ENCODE measurements at regions not wholly inside any gene's neighbourhood (a gene's known extent, or its start where the extent isn't known, plus 50 kb on each side); places are given as distances from the start of the nearest gene placed in this dataset.
A peak's percentile ranks its signal among the peaks of the same experiment; 100 is the strongest.

DNA sequence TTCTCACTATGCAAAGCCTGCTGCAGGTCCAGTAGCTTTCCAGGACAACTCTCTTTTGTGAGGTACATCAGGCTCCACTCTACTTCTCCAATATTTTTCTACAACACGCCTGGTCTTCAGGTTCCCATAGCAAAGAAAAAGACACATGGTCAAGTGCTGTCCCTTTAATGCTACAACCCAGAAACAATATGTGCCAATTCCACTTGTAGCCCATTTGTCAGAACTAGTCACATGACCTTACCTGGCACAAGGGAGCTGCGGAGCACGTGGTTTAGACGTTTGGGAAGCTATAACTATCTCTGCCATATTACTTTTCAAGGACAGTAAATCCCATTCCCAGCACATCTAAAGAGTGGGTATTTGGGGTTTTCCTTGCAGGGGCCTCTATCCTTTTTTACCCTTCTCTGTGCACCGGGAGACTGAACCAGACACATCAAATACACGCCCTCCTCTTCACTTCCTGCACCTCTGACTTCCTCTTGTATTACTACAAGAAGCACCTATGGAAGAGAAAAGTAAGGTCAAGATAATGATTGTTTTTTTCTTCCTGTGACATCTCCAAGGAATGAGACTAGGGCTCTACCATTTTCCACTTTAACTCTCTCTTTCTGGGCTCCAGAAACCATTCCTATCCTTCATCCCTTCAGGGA lies 237.6 kb downstream of the ETS1 start:
- H3K27me3 Mint-ChIP-seq, result no peaks in the 10 kb centered on the region
- H3K9me3 ChIP-seq (ENCODE audit: control extremely low read depth in 1 of 3, control insufficient read depth in 2 of 3, insufficient read depth in 1 of 3, low read length in 2 of 3), result no peaks in the 10 kb centered on the region
- H3K4me3 Mint-ChIP-seq, result peak overlapping the region; percentile 17
- no peak overlapping the region for H3K9ac ChIP-seq (ENCODE audit: low read length)
- no peaks in the 10 kb centered on the region for H3K79me2 ChIP-seq (ENCODE audit: control insufficient read depth, insufficient read depth, low read length)
- intact Hi-C loops (cut with micrococcal nuclease), result no loop called here
- no peaks in the 10 kb centered on the region for H3K9me3 Mint-ChIP-seq (ENCODE audit: insufficient read depth)
- H3K4me2 ChIP-seq (replicated peaks; ENCODE audit: low read depth, low read length, poor library complexity, severe bottlenecking), result peak overlapping the region; percentile 34
- no peak for DNase-seq
- no peak for ATAC-seq (ENCODE audit: low read depth)
- H3K36me3 ChIP-seq (replicated peaks in 1 of 2; ENCODE audit: control extremely low read depth in 1 of 2, control insufficient read depth in 1 of 2, extremely low read depth in 1 of 2, insufficient read depth in 2 of 2, low read length in 1 of 2), result no peaks in the 10 kb centered on the region
- no peak for TF ChIP-seq EZH2 (IDR thresholded peaks at IDR 0.05; ENCODE audit: borderline replicate concordance, insufficient read depth, low read depth, low read length, poor library complexity, severe bottlenecking)
- TF ChIP-seq, protein P1, sequence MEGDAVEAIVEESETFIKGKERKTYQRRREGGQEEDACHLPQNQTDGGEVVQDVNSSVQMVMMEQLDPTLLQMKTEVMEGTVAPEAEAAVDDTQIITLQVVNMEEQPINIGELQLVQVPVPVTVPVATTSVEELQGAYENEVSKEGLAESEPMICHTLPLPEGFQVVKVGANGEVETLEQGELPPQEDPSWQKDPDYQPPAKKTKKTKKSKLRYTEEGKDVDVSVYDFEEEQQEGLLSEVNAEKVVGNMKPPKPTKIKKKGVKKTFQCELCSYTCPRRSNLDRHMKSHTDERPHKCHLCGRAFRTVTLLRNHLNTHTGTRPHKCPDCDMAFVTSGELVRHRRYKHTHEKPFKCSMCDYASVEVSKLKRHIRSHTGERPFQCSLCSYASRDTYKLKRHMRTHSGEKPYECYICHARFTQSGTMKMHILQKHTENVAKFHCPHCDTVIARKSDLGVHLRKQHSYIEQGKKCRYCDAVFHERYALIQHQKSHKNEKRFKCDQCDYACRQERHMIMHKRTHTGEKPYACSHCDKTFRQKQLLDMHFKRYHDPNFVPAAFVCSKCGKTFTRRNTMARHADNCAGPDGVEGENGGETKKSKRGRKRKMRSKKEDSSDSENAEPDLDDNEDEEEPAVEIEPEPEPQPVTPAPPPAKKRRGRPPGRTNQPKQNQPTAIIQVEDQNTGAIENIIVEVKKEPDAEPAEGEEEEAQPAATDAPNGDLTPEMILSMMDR (IDR thresholded peaks at IDR 0.05), result no peak
- peaks cover 7 to 9% of the 10 kb centered on the region in 2 donors for H3K4me1 ChIP-seq (ENCODE audit: control insufficient read depth in 2 of 2, insufficient read depth in 2 of 2, low read length in 2 of 2)
- ChIA-PET CTCF (interaction anchor here (0.8 kb wide), 2 partner anchors 66 to 156 kb away, joined by 3 read pairs; no protein-coding TSS in a partner anchor), POLR2A (no interaction called here)
- H3K4me3 ChIP-seq (ENCODE audit: control extremely low read depth in 1 of 5, extremely low read depth in 1 of 5, insufficient read depth in 1 of 5, low read depth in 2 of 5, low read length in 4 of 5), result peak overlapping the region in 1 of 5 experiments; percentile 3
- WGBS (ENCODE audit: insufficient coverage), result 100% methylated on average over 1 of the region's 6 CpGs
- H3K4me1 Mint-ChIP-seq, result peaks cover 13% of the 10 kb centered on the region
- no peak overlapping the region for H3K27ac Mint-ChIP-seq
- H4K20me1 ChIP-seq (ENCODE audit: control insufficient read depth, insufficient read depth, low read length, poor library complexity, severe bottlenecking), result no peaks in the 10 kb centered on the region
- H3K27ac ChIP-seq (ENCODE audit: low read length in 2 of 2), result no peak overlapping the region
- no peaks in the 10 kb centered on the region for H3K27me3 ChIP-seq (replicated peaks in 1 of 4; ENCODE audit: control extremely low read depth in 1 of 4, control insufficient read depth in 3 of 4, insufficient read depth in 4 of 4, low read length in 3 of 4)
- H2AFZ ChIP-seq (ENCODE audit: insufficient read depth, low read depth, low read length, poor library complexity, severe bottlenecking), result peak overlapping the region; percentile 36

GRCh38 chr11:128346804-128347203 lies 240.6 kb downstream of the ETS1 start:
- no peak overlapping the region for H3K4me3 Mint-ChIP-seq
- CTCF ChIA-PET, result interaction anchor here (0.6 to 1.0 kb wide), 2 partner anchors 50 to 284 kb away, joined by 3 to 4 read pairs; no protein-coding TSS in a partner anchor
- H3K4me2 ChIP-seq (replicated peaks; ENCODE audit: low read depth, low read length, poor library complexity, severe bottlenecking), result no peak overlapping the region
- peaks cover 39% of the 10 kb centered on the region for H3K4me1 Mint-ChIP-seq
- TF ChIP-seq, protein P1 (IDR thresholded peaks at IDR 0.05), result no peak
- no peak for TF ChIP-seq EZH2 (IDR thresholded peaks at IDR 0.05; ENCODE audit: borderline replicate concordance, insufficient read depth, low read depth, low read length, poor library complexity, severe bottlenecking)
- POLR2A ChIA-PET, result no interaction called here
- no peaks in the 10 kb centered on the region for H3K27me3 ChIP-seq (replicated peaks in 1 of 4; ENCODE audit: control extremely low read depth in 1 of 4, control insufficient read depth in 3 of 4, insufficient read depth in 4 of 4, low read length in 3 of 4)
- H3K4me3 ChIP-seq (ENCODE audit: control extremely low read depth in 1 of 5, extremely low read depth in 1 of 5, insufficient read depth in 1 of 5, low read depth in 2 of 5, low read length in 4 of 5), result no peak overlapping the region
- H3K27ac Mint-ChIP-seq, result no peak overlapping the region
- peaks cover 29 to 36% of the 10 kb centered on the region in 2 donors for H3K4me1 ChIP-seq (ENCODE audit: control insufficient read depth in 2 of 2, insufficient read depth in 2 of 2, low read length in 2 of 2)
- no peaks in the 10 kb centered on the region for H3K9me3 Mint-ChIP-seq (ENCODE audit: insufficient read depth)
- no peak overlapping the region for H3K9ac ChIP-seq (ENCODE audit: low read length)
- no peak for ATAC-seq (ENCODE audit: low read depth)
- H4K20me1 ChIP-seq (ENCODE audit: control insufficient read depth, insufficient read depth, low read length, poor library complexity, severe bottlenecking), result no peaks in the 10 kb centered on the region
- intact Hi-C loops (cut with micrococcal nuclease), result no loop called here
- H3K27ac ChIP-seq (ENCODE audit: low read length in 2 of 2), result no peak overlapping the region
- no peaks in the 10 kb centered on the region for H3K36me3 ChIP-seq (replicated peaks in 1 of 2; ENCODE audit: control extremely low read depth in 1 of 2, control insufficient read depth in 1 of 2, extremely low read depth in 1 of 2, insufficient read depth in 2 of 2, low read length in 1 of 2)
- no peaks in the 10 kb centered on the region for H3K27me3 Mint-ChIP-seq
- DNase-seq, result no peak
- H3K79me2 ChIP-seq (ENCODE audit: control insufficient read depth, insufficient read depth, low read length), result no peaks in the 10 kb centered on the region
- WGBS (ENCODE audit: insufficient coverage), result 100% methylated on average over 1 of the region's 3 CpGs
- no peak overlapping the region for H2AFZ ChIP-seq (ENCODE audit: insufficient read depth, low read depth, low read length, poor library complexity, severe bottlenecking)
- no peaks in the 10 kb centered on the region for H3K9me3 ChIP-seq (ENCODE audit: control extremely low read depth in 1 of 3, control insufficient read depth in 2 of 3, insufficient read depth in 1 of 3, low read length in 2 of 3)

All from B cell (primary cell).